Nephron progenitor cell (in vitro differentiated cells): ENCODE measurements at regions not wholly inside any gene's neighbourhood (a gene's known extent, or its start where the extent isn't known, plus 50 kb on each side); places are given as distances from the start of the nearest gene placed in this dataset.

Source experiments
- DNase-seq: peaks from one replicate; pipeline ENCODE4 v3.0.0; 2021
- H3K27ac Mint-ChIP-seq: 2 replicates; pipeline ENCODE4 v1.8.0; 2021; ENCODE audit warnings: mild to moderate bottlenecking, moderate library complexity, mixed read lengths
- H3K27me3 Mint-ChIP-seq: 2 replicates; pipeline ENCODE4 v1.8.0; 2021; ENCODE audit warnings: mild to moderate bottlenecking, low read depth, mixed read lengths; ENCODE audit not compliant: poor library complexity
- H3K36me3 Mint-ChIP-seq: 2 replicates; pipeline ENCODE4 v1.8.0; 2021; ENCODE audit warnings: low read depth, mixed read lengths
- H3K4me1 Mint-ChIP-seq: 2 replicates; pipeline ENCODE4 v1.8.0; 2021; ENCODE audit warnings: mixed read lengths
- H3K4me3 Mint-ChIP-seq: 2 replicates; pipeline ENCODE4 v1.8.0; 2021; ENCODE audit warnings: mild to moderate bottlenecking, moderate library complexity, mixed read lengths
- H3K9me3 Mint-ChIP-seq: 2 replicates; pipeline ENCODE4 v1.8.0; 2021; ENCODE audit warnings: mild to moderate bottlenecking, moderate library complexity, mixed read lengths
- TF ChIP-seq, protein P1 (sequence below): fragments of 200-600 bp; sonication (generic); IDR thresholded peaks from 2 replicates; pipeline ENCODE4 v1.5.0; 2021; ENCODE audit warnings: antibody characterized with exemption

DNA sequence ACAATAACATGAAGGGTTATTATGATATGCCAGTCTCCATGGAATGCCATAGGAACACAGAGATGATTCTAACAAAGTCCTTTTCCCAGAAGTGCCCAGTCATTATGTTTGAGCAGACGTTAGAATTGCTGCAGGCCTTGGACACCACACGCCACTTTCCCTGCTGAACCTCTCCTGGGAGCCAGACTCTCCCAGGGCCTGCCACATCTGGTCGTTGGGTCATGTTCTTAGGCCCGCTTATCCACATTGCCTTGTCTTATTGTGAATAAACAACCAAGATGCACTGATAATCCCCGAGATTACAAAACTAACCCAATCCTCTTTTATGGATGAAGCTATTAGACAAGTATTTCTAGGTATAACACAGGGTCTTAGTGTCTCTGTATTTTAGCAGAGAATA lies 276.5 kb upstream of the CITED2 start:
- H3K27ac Mint-ChIP-seq: no peak overlapping the region

DNA sequence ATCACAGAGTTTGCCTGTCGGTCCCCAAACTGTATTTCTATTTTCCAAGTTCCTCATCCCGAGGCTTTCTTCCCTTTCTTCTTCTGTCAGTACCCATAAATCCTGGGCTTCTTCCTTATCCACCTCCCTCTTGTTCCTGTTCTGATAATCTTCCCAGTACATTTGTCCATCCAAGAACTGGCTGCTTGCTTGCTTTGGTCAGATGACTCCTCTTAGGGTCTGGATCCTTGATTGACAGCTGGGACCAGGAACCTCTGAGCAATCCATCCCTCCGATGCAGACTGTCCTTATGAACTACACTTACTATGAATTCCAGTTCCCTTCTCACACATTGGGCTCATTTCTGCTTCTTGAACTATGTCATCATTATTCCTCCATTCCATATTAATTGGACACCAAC lies 275.3 kb upstream of the CITED2 start:
- Mint-ChIP-seq H3K9me3 (peaks cover 34% of the 10 kb centered on the region), H3K4me1 (peaks cover 68% of the 10 kb centered on the region), H3K4me3 (no peak overlapping the region), H3K36me3 (peaks cover 38% of the 10 kb centered on the region), H3K27ac (no peak overlapping the region), H3K27me3 (peaks cover 5% of the 10 kb centered on the region)
- TF ChIP-seq, protein P1, sequence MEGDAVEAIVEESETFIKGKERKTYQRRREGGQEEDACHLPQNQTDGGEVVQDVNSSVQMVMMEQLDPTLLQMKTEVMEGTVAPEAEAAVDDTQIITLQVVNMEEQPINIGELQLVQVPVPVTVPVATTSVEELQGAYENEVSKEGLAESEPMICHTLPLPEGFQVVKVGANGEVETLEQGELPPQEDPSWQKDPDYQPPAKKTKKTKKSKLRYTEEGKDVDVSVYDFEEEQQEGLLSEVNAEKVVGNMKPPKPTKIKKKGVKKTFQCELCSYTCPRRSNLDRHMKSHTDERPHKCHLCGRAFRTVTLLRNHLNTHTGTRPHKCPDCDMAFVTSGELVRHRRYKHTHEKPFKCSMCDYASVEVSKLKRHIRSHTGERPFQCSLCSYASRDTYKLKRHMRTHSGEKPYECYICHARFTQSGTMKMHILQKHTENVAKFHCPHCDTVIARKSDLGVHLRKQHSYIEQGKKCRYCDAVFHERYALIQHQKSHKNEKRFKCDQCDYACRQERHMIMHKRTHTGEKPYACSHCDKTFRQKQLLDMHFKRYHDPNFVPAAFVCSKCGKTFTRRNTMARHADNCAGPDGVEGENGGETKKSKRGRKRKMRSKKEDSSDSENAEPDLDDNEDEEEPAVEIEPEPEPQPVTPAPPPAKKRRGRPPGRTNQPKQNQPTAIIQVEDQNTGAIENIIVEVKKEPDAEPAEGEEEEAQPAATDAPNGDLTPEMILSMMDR: no peak
- no peak for DNase-seq

More for the DNA sequence above, 276.5 kb upstream of the CITED2 start:
- H3K36me3 Mint-ChIP-seq: peaks cover 38% of the 10 kb centered on the region
- peaks cover 34% of the 10 kb centered on the region for H3K9me3 Mint-ChIP-seq
- H3K27me3 Mint-ChIP-seq: peaks cover 2% of the 10 kb centered on the region
- no peak for DNase-seq
- TF ChIP-seq, protein P1: no peak
- H3K4me3 Mint-ChIP-seq: no peak overlapping the region
- H3K4me1 Mint-ChIP-seq: peaks cover 69% of the 10 kb centered on the region

DNA sequence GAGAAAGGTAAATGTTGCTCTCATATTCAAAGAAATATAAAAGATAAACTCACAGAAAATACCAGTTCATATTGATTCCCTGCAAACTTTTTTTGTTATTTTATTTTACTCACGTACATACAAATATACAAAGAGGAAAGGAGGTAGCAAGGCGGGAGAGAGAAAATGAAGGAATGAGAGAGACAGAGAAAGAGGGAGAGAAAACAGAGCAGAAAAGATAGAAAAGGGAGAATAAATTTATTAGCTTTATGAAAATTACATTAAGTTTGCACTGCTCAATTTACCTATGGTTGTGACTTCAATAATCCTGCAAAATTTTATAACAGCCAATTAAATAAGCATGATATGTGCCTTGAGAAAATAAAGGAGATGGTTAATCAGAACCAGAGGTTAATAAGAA lies 274.7 kb upstream of the CITED2 start:
- Mint-ChIP-seq H3K4me3 (no peak overlapping the region), H3K9me3 (peaks cover 34% of the 10 kb centered on the region), H3K27me3 (peaks cover 6% of the 10 kb centered on the region), H3K36me3 (peaks cover 38% of the 10 kb centered on the region), H3K27ac (no peak overlapping the region), H3K4me1 (peaks cover 67% of the 10 kb centered on the region)
- TF ChIP-seq, protein P1: no peak
- no peak for DNase-seq

DNA sequence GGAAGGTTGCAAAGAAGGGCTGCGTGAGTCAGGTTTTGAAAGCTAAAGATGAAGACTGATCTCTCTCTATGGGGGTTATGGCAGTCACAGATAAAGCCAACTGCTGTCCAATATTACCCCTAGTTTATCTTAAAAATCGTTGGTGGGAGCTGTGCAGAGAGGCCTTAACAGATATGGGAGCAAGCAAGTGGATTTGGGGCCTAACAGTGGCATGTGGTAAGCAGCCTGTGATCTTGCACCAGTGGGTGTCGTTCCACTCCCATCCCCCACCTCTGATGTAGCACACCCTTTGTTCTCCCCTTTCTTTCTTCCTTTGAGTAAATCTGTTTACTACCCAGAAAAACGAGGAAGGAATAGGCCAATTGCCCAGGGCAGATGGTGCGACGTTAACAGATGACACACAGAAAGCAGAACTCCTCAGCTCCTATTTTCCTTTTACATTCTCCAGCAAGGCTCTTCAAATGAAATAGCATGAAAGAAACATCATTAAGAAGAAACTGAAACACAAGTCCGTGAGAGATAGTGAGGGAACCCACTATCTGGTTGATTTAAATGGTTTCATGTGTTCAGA lies 274.1 kb upstream of the CITED2 start:
- no peak for DNase-seq
- peaks cover 38% of the 10 kb centered on the region for H3K36me3 Mint-ChIP-seq
- H3K27ac Mint-ChIP-seq: peak overlapping the region; percentile 77
- H3K9me3 Mint-ChIP-seq: peaks cover 34% of the 10 kb centered on the region
- H3K27me3 Mint-ChIP-seq: peaks cover 6% of the 10 kb centered on the region
- no peak overlapping the region for H3K4me3 Mint-ChIP-seq
- TF ChIP-seq, protein P1: no peak
- peaks cover 63% of the 10 kb centered on the region for H3K4me1 Mint-ChIP-seq

DNA sequence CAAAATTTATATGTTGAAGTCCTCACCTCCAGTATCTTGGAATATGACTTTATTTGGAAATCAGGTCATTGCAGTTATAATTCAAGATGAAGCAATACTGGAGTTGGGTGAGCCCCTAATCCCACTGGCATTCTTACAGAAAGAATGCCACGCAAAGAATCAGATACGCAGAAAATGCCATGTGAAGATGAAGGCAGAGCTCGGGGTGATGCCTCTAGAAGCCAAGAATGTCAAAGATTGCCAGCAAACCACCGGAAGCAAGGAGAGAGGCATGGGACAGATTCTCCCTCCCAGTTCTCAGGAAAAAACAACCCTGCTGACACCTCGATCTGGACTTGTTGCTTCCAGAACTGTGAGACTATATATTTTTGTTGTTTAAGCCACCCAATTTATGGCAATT lies 273.4 kb upstream of the CITED2 start:
- H3K27me3 Mint-ChIP-seq: peaks cover 6% of the 10 kb centered on the region
- peaks cover 56% of the 10 kb centered on the region for H3K4me1 Mint-ChIP-seq
- H3K27ac Mint-ChIP-seq: peak overlapping the region; percentile 54
- peaks cover 34% of the 10 kb centered on the region for H3K9me3 Mint-ChIP-seq
- peaks cover 38% of the 10 kb centered on the region for H3K36me3 Mint-ChIP-seq
- no peak for DNase-seq
- TF ChIP-seq, protein P1: no peak
- H3K4me3 Mint-ChIP-seq: no peak overlapping the region

DNA sequence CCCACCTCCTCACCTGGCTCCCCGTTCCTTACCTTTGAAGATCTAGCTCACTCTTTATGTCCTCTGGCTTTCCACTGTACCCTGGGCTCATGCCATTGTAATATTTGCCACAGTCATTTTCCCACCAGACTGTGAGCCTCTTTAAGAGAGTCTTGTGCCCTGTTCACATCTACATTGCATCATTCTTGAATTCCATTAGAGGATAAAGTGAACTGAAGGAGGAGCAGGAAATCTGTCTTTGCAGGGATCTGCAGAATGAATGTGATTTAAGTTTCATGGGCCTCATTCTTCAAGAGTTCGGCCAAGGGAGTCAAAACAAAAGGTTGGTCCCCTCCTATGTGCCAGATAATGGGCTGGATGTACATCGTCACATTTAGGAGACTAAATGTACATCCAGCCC lies 272.6 kb upstream of the CITED2 start:
- Mint-ChIP-seq H3K27me3 (peaks cover 6% of the 10 kb centered on the region), H3K4me3 (no peak overlapping the region), H3K27ac (no peak overlapping the region), H3K36me3 (peaks cover 38% of the 10 kb centered on the region), H3K4me1 (peaks cover 54% of the 10 kb centered on the region), H3K9me3 (peaks cover 34% of the 10 kb centered on the region)
- TF ChIP-seq, protein P1: no peak
- no peak for DNase-seq
